ENCODE measurements at regions not wholly inside any gene's neighbourhood (a gene's known extent, or its start where the extent isn't known, plus 50 kb on each side); places are given as distances from the start of the nearest gene placed in this dataset.

DNA sequence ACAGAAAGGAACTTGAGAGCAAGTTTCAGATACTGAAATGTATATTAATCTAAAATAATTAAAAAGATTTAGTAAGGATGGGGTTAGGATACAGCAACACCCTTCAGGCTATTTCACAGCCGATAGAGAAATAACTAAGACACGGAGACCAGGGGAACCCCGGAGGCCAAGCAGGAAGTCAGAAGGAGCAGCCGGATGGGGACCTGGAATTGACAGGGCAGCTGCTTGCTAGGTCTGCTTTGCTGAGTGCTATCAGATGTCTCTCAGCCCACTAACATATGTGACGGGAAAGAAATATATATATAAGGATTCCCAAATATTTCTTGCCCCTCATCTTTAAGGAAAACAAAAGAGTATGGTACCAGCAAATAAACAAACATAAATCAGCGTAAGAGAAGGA is 154.1 kb upstream of the CDH5 start:
- Histone ChIP-seq H3K27me3 (replicated peaks; ENCODE audit: control insufficient read depth, insufficient read depth, low read length, poor library complexity, severe bottlenecking) (no peaks in the 10 kb centered on the region), H3K36me3 (ENCODE audit: control insufficient read depth, insufficient read depth, low read length) (no peaks in the 10 kb centered on the region), H3K4me3 (ENCODE audit: insufficient read depth, low read depth, low read length, poor library complexity, severe bottlenecking) (no peak overlapping the region), H3K9me3 (ENCODE audit: control insufficient read depth, low read length) (no peaks in the 10 kb centered on the region), H3K27ac (ENCODE audit: insufficient read depth, low read length, poor library complexity, severe bottlenecking) (no peak overlapping the region), H3K4me1 (ENCODE audit: control insufficient read depth, insufficient read depth, low read length, poor library complexity, severe bottlenecking) (no peaks in the 10 kb centered on the region)
- no peak for DNase-seq

- Histone ChIP-seq H3K4me1 (ENCODE audit: control insufficient read depth, insufficient read depth, low read length, poor library complexity, severe bottlenecking) (no peaks in the 10 kb centered on the region), H3K9me3 (ENCODE audit: control insufficient read depth, low read length) (no peaks in the 10 kb centered on the region), H3K4me3 (ENCODE audit: insufficient read depth, low read depth, low read length, poor library complexity, severe bottlenecking) (no peak overlapping the region), H3K27ac (ENCODE audit: insufficient read depth, low read length, poor library complexity, severe bottlenecking) (no peak overlapping the region), H3K27me3 (replicated peaks; ENCODE audit: control insufficient read depth, insufficient read depth, low read length, poor library complexity, severe bottlenecking) (no peaks in the 10 kb centered on the region), H3K36me3 (ENCODE audit: control insufficient read depth, insufficient read depth, low read length) (no peaks in the 10 kb centered on the region)
- DNase-seq = no peak
Observed at GRCh38 chr16:66211651-66212050, 154.8 kb upstream of the CDH5 start.

- H3K27me3 ChIP-seq (replicated peaks; ENCODE audit: control insufficient read depth, insufficient read depth, low read length, poor library complexity, severe bottlenecking) = no peaks in the 10 kb centered on the region
- no peaks in the 10 kb centered on the region for H3K4me1 ChIP-seq (ENCODE audit: control insufficient read depth, insufficient read depth, low read length, poor library complexity, severe bottlenecking)
- no peaks in the 10 kb centered on the region for H3K9me3 ChIP-seq (ENCODE audit: control insufficient read depth, low read length)
- H3K27ac ChIP-seq (ENCODE audit: insufficient read depth, low read length, poor library complexity, severe bottlenecking) = no peak overlapping the region
- DNase-seq = no peak
- H3K36me3 ChIP-seq (ENCODE audit: control insufficient read depth, insufficient read depth, low read length) = no peaks in the 10 kb centered on the region
- no peak overlapping the region for H3K4me3 ChIP-seq (ENCODE audit: insufficient read depth, low read depth, low read length, poor library complexity, severe bottlenecking)
Observed at GRCh38 chr16:66207883-66208265, 158.6 kb upstream of the CDH5 start.

DNA sequence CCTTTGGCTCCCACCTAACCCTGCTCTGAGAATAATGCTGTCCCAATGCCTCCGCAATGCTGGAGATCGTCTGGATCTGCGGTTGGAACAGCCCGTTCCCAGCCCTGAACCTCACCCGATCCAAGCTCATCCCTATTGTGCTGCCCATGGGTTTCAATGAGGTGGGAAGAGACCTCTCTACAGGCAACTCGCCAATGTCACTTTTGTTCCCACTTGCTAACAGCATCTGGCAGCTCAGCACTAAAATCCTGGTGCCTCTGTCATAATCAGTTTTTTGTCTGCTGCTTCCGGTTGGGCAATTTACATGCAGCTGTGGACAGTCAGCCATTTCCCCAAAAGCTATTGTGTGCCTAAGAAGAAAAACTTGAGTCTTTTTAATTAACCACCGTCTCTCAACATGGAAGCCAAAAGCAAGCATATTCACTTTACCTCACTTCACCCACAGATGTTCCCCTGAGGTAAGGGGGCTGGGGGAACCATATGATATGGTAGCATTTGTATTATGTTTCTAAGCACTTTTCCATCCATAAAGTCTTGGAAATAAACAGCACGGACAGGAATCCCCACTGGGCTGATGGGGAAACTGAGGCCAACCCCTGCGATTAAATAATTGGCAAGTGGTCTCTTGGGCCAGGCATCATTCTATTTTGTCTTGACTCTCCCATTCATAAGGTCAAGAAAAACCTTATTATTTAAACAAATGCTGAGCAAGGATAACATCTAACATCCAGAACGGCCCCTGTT is 159.2 kb upstream of the CDH5 start:
- H3K4me1 ChIP-seq (ENCODE audit: control insufficient read depth, insufficient read depth, low read length, poor library complexity, severe bottlenecking) = no peaks in the 10 kb centered on the region
- H3K36me3 ChIP-seq (ENCODE audit: control insufficient read depth, insufficient read depth, low read length) = no peaks in the 10 kb centered on the region
- H3K4me3 ChIP-seq (ENCODE audit: insufficient read depth, low read depth, low read length, poor library complexity, severe bottlenecking) = no peak overlapping the region
- H3K9me3 ChIP-seq (ENCODE audit: control insufficient read depth, low read length) = no peaks in the 10 kb centered on the region
- no peak for DNase-seq
- no peaks in the 10 kb centered on the region for H3K27me3 ChIP-seq (replicated peaks; ENCODE audit: control insufficient read depth, insufficient read depth, low read length, poor library complexity, severe bottlenecking)
- H3K27ac ChIP-seq (ENCODE audit: insufficient read depth, low read length, poor library complexity, severe bottlenecking) = no peak overlapping the region

DNA sequence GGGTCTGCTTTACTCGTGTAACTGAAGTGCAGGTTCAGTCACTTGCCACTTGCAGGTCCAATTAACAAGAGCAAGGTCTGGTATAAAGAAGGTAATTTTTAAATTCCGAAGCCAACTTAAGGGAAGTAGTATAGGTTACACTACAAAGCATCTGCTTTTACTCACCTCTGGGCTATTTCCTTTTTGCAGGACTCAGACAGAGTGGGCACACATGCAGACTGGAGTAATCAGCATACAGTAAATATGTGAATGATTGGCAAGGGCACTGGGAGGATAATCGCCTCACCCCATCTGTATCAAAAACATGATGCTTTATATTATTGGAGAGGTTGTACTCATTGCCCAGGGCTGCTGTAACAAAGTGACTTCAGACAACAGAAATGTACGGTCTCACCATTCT is 160.1 kb upstream of the CDH5 start:
- no peak overlapping the region for H3K4me3 ChIP-seq (ENCODE audit: insufficient read depth, low read depth, low read length, poor library complexity, severe bottlenecking)
- H3K27ac ChIP-seq (ENCODE audit: insufficient read depth, low read length, poor library complexity, severe bottlenecking) = no peak overlapping the region
- no peaks in the 10 kb centered on the region for H3K36me3 ChIP-seq (ENCODE audit: control insufficient read depth, insufficient read depth, low read length)
- no peak for DNase-seq
- H3K27me3 ChIP-seq (replicated peaks; ENCODE audit: control insufficient read depth, insufficient read depth, low read length, poor library complexity, severe bottlenecking) = no peaks in the 10 kb centered on the region
- H3K4me1 ChIP-seq (ENCODE audit: control insufficient read depth, insufficient read depth, low read length, poor library complexity, severe bottlenecking) = no peaks in the 10 kb centered on the region
- H3K9me3 ChIP-seq (ENCODE audit: control insufficient read depth, low read length) = no peaks in the 10 kb centered on the region

DNA sequence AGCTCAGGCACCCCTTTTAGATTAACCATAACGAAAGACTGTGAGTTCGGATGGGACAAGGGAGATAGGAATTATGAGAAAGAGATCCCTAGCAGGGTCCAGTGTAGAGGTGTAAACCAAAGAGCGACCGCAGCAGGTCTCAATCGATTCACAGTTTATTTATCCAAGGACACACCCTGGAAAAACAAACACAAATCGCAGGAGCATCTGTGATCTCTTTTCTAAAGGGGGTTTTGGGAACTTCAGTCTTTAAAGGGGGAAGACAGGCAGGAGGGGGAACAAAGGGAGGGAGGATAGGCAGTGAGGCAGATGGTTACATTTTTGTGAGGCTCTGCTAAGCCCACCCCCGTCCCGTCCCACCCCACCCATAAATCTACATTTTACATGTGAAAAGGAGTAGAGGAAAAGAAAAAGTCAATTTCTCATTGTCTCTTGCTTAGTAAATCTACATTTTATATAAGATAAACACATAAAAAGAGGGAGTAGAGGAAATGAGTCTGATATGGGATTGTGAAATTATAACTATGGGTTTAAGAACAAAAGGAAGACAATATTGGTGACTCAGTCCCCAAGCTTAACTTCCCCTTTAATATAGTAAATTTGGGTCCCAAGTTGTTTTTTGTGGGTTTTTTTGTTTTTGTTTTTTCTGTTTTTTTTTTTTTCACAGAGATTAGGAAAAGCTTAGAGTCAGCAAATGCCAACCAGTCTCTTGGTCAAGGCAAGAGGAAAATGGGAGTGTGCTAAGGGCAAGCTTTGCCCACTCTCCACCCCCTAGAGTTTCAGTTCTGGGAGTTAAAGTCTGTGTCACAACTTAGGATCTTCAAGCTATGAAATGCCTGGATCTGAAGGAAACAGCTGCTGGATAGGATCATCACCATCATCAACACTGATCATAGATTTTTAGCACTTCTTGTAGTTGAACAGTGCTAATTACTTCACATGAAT is 160.9 kb upstream of the CDH5 start:
- no peaks in the 10 kb centered on the region for H3K4me1 ChIP-seq (ENCODE audit: control insufficient read depth, insufficient read depth, low read length, poor library complexity, severe bottlenecking)
- H3K27me3 ChIP-seq (replicated peaks; ENCODE audit: control insufficient read depth, insufficient read depth, low read length, poor library complexity, severe bottlenecking) = no peaks in the 10 kb centered on the region
- H3K4me3 ChIP-seq (ENCODE audit: insufficient read depth, low read depth, low read length, poor library complexity, severe bottlenecking) = no peak overlapping the region
- H3K27ac ChIP-seq (ENCODE audit: insufficient read depth, low read length, poor library complexity, severe bottlenecking) = no peak overlapping the region
- H3K36me3 ChIP-seq (ENCODE audit: control insufficient read depth, insufficient read depth, low read length) = no peaks in the 10 kb centered on the region
- no peak for DNase-seq
- H3K9me3 ChIP-seq (ENCODE audit: control insufficient read depth, low read length) = no peaks in the 10 kb centered on the region

DNA sequence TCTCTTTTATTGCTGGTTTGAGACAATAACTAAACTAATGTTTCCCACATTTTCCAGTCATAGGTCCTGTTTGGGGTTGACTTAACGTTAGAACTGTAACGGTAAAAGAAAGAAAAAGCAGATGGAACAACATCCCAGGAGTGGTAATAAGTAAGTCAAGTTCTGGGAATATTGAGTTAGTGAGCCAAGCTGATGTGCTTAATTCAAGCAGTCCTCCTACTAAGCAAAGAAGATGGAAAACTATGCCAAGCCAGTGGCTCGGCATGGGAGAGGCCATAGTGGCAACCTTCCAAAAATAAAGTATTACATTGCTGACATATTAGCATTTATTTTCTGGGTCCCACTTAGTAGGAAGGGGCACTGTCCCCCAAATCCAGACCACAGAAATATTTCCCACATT is 161.7 kb upstream of the CDH5 start:
- H3K36me3 ChIP-seq (ENCODE audit: control insufficient read depth, insufficient read depth, low read length) = no peaks in the 10 kb centered on the region
- no peaks in the 10 kb centered on the region for H3K27me3 ChIP-seq (replicated peaks; ENCODE audit: control insufficient read depth, insufficient read depth, low read length, poor library complexity, severe bottlenecking)
- H3K9me3 ChIP-seq (ENCODE audit: control insufficient read depth, low read length) = no peaks in the 10 kb centered on the region
- DNase-seq = no peak
- H3K4me3 ChIP-seq (ENCODE audit: insufficient read depth, low read depth, low read length, poor library complexity, severe bottlenecking) = no peak overlapping the region
- H3K4me1 ChIP-seq (ENCODE audit: control insufficient read depth, insufficient read depth, low read length, poor library complexity, severe bottlenecking) = no peaks in the 10 kb centered on the region
- no peak overlapping the region for H3K27ac ChIP-seq (ENCODE audit: insufficient read depth, low read length, poor library complexity, severe bottlenecking)

DNA sequence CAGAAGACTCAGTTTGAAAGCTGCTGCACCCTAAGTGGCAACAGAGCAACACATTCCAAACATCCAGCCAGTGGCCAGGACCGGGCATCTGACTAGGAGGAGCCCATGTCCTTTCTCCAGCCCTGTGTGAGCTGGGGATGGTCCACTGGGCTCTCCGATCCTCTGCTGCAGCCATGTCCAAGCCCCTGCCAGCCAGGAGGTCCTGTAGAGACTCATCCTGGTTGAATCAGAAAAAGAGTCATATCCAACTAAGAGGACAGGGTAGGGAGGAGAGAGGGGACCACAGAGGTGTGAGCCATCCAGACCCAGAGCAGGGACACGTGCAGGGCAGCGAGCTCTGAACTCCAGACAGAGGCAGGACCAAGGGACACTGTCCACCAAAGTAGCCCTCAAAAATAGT is 163.0 kb upstream of the CDH5 start:
- Histone ChIP-seq H3K36me3 (ENCODE audit: control insufficient read depth, insufficient read depth, low read length) (no peaks in the 10 kb centered on the region), H3K4me3 (ENCODE audit: insufficient read depth, low read depth, low read length, poor library complexity, severe bottlenecking) (no peak overlapping the region), H3K27me3 (replicated peaks; ENCODE audit: control insufficient read depth, insufficient read depth, low read length, poor library complexity, severe bottlenecking) (no peaks in the 10 kb centered on the region), H3K9me3 (ENCODE audit: control insufficient read depth, low read length) (no peaks in the 10 kb centered on the region), H3K4me1 (ENCODE audit: control insufficient read depth, insufficient read depth, low read length, poor library complexity, severe bottlenecking) (no peaks in the 10 kb centered on the region), H3K27ac (ENCODE audit: insufficient read depth, low read length, poor library complexity, severe bottlenecking) (no peak overlapping the region)
- DNase-seq = no peak

DNA sequence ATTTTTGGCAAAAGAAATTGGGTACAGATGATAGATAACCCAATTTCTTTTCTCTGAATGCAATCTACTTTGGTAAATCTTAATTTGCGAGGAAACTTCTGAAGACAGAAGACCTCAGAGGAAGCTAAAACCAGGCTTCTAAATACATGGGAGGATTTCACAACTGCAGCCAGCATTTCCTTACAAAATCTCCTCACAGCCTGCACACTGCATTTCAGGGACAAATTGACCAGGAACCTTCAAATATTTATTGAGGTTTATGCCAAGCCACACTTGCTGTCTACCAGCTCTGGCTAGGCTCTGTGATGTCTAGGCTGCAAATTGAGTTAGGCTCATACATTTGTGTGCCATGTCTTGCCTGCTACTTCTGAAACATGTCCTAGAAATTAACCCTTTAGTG is 167.3 kb upstream of the CDH5 start:
- Histone ChIP-seq H3K9me3 (ENCODE audit: control insufficient read depth, low read length) (no peaks in the 10 kb centered on the region), H3K36me3 (ENCODE audit: control insufficient read depth, insufficient read depth, low read length) (no peaks in the 10 kb centered on the region), H3K4me1 (ENCODE audit: control insufficient read depth, insufficient read depth, low read length, poor library complexity, severe bottlenecking) (no peaks in the 10 kb centered on the region), H3K4me3 (ENCODE audit: insufficient read depth, low read depth, low read length, poor library complexity, severe bottlenecking) (no peak overlapping the region), H3K27me3 (replicated peaks; ENCODE audit: control insufficient read depth, insufficient read depth, low read length, poor library complexity, severe bottlenecking) (no peaks in the 10 kb centered on the region), H3K27ac (ENCODE audit: insufficient read depth, low read length, poor library complexity, severe bottlenecking) (no peak overlapping the region)
- no peak for DNase-seq

GRCh38 chr16:66198641-66199040 is 167.8 kb upstream of the CDH5 start:
- Histone ChIP-seq H3K4me3 (ENCODE audit: insufficient read depth, low read depth, low read length, poor library complexity, severe bottlenecking) (no peak overlapping the region), H3K27ac (ENCODE audit: insufficient read depth, low read length, poor library complexity, severe bottlenecking) (no peak overlapping the region), H3K4me1 (ENCODE audit: control insufficient read depth, insufficient read depth, low read length, poor library complexity, severe bottlenecking) (no peaks in the 10 kb centered on the region), H3K27me3 (replicated peaks; ENCODE audit: control insufficient read depth, insufficient read depth, low read length, poor library complexity, severe bottlenecking) (no peaks in the 10 kb centered on the region), H3K36me3 (ENCODE audit: control insufficient read depth, insufficient read depth, low read length) (no peaks in the 10 kb centered on the region), H3K9me3 (ENCODE audit: control insufficient read depth, low read length) (no peaks in the 10 kb centered on the region)
- DNase-seq = no peak
